GM12878 (cell line): ENCODE measurements at regions not wholly inside any gene's neighbourhood (a gene's known extent, or its start where the extent isn't known, plus 50 kb on each side); places are given as distances from the start of the nearest gene placed in this dataset.

Experiments used
- CHD2 ChIP-seq: IDR thresholded peaks from 2 replicates; pipeline ENCODE4 v1.6.1; 2011; ENCODE audit warnings: low read depth, low read length, improper control_type of control experiment, borderline replicate concordance
- CTCF ChIP-seq, 3 experiments: IDR thresholded peaks in 2 of 3; conservative IDR thresholded peaks in 1 of 3; 2 replicates each; pipeline ENCODE4 v1.5.1; 2011; ENCODE audit warnings: low read depth in 3 of 3, low read length in 3 of 3, mild to moderate bottlenecking in 3 of 3, control low read depth in 2 of 3, moderate library complexity in 2 of 3, inconsistent platforms in 1 of 3, mixed read lengths in 1 of 3; ENCODE audit not compliant: control insufficient read depth in 2 of 3, insufficient read depth in 1 of 3; ENCODE audit errors: extremely low read depth in 1 of 3
- DPF2 ChIP-seq: fragments of 450-650 bp; IDR thresholded peaks from 2 replicates; pipeline ENCODE4 v1.6.1; 2017; ENCODE audit warnings: mild to moderate bottlenecking
- GABPA ChIP-seq: IDR thresholded peaks from 2 replicates; pipeline ENCODE4 v1.6.1; 2014; ENCODE audit warnings: antibody characterized with exemption, low read depth, mild to moderate bottlenecking, inconsistent platforms
- LARP7 ChIP-seq: fragments of 450-650 bp; IDR thresholded peaks from 2 replicates; pipeline ENCODE4 v1.6.1; 2017; ENCODE audit warnings: mild to moderate bottlenecking
- NFIC ChIP-seq: IDR thresholded peaks from 2 replicates; pipeline ENCODE4 v1.6.1; 2012; ENCODE audit warnings: low read depth, mild to moderate bottlenecking, inconsistent platforms, low read length, moderate library complexity
- POLR2A ChIP-seq: IDR thresholded peaks from 2 replicates; pipeline ENCODE4 v1.6.1; 2011; ENCODE audit warnings: low read depth, mild to moderate bottlenecking, low read length
- POLR2AphosphoS5 ChIP-seq: IDR thresholded peaks from 2 replicates; pipeline ENCODE4 v1.6.1; 2011; ENCODE audit warnings: mild to moderate bottlenecking, low read length, inconsistent platforms
- PRDM15 ChIP-seq: fragments of 450-650 bp; formaldehyde crosslinking; IDR thresholded peaks from 2 replicates; pipeline ENCODE4 v1.4.0; 2020; ENCODE audit warnings: mild to moderate bottlenecking, moderate library complexity
- RCOR1 ChIP-seq: conservative IDR thresholded peaks from 2 replicates; pipeline ENCODE4 v1.6.1; 2012; ENCODE audit warnings: low read depth, low read length, improper control_type of control experiment
- SP1 ChIP-seq: IDR thresholded peaks from one replicate; pipeline ENCODE4 v1.6.1; 2011; ENCODE audit warnings: low read depth, low read length
- ZBTB40 ChIP-seq: fragments of 450-650 bp; IDR thresholded peaks from 2 replicates; pipeline ENCODE4 v1.6.1; 2016; ENCODE audit warnings: mild to moderate bottlenecking, moderate library complexity, borderline replicate concordance
- ZNF274 ChIP-seq: IDR thresholded peaks from one replicate; pipeline ENCODE4 v1.8.0; 2011; ENCODE audit not compliant: insufficient read length, insufficient read depth

- TF ChIP-seq GABPA (no peak), POLR2AphosphoS5 (no peak), RCOR1 (no peak), POLR2A (no peak), CTCF (IDR thresholded peaks at IDR 0.05 in 2 of 3, conservative IDR thresholded peaks at IDR 0.05 in 1 of 3; ENCODE audit: control insufficient read depth in 2 of 3, extremely low read depth in 1 of 3, insufficient read depth in 1 of 3, low read depth in 3 of 3, low read length in 3 of 3) (no peak), ZNF274 (no peak), LARP7 (no peak), PRDM15 (CRISPR knock-in tag) (no peak), SP1 (no peak), ZBTB40 (no peak), DPF2 (no peak), CHD2 (no peak), NFIC (no peak)
Measured at GRCh38 chr3:95965704-95966336, 848.6 kb upstream of the EPHA6 start.
